Upper lobe of left lung (tissue), 4 donors: ENCODE measurements at regions not wholly inside any gene's neighbourhood (a gene's known extent, or its start where the extent isn't known, plus 50 kb on each side); places are given as distances from the start of the nearest gene placed in this dataset.

Source experiments
- CTCF ChIP-seq, 6 experiments: fragments of 450-650 bp in 4 of 6; fragments of 200-600 bp in 2 of 6; sonication (generic) in 2 of 6; IDR thresholded peaks; one replicate each; pipeline ENCODE4 v1.5.1; 2016 to 2019; ENCODE audit warnings: antibody characterized with exemption in 6 of 6
- POLR2A ChIP-seq, 4 donors: fragments of 450-650 bp; IDR thresholded peaks; one replicate each; pipeline ENCODE4 v1.5.1; 2016 to 2017; ENCODE audit warnings: antibody characterized with exemption in 4 of 4, mild to moderate bottlenecking in 2 of 4

GRCh38 chr5:103436112-103436511 lies 126.5 kb downstream of the NUDT12 start:
- TF ChIP-seq CTCF (IDR thresholded peaks at IDR 0.05) (no peak), POLR2A (IDR thresholded peaks at IDR 0.05) (no peak)
